ENCODE measurements at regions not wholly inside any gene's neighbourhood (a gene's known extent, or its start where the extent isn't known, plus 50 kb on each side); places are given as distances from the start of the nearest gene placed in this dataset.
"Not testable (repeated sequence)": the region's sequence is repeated elsewhere in the genome, so short reads cannot be mapped to it uniquely, and the experiment has no call there.

- peak in 6 of 8 experiments; percentile 20 to 92 (median 67) for ATAC-seq (replicated peaks in 6 of 8)
- in situ Hi-C loops (cut with MboI; ENCODE audit: low pct_unique_long_range_greater_than_20kb in 2 of 9, low sequenced_read_pairs in 9 of 9, unreplicated experiment in 9 of 9), result no loop called here
- Histone ChIP-seq H3K27ac (no peak overlapping the region), H3K4me1 (replicated peaks in 1 of 2) (peaks cover 0 to 2% of the 10 kb centered on the region in 2 donors), H3K4me3 (no peak overlapping the region)
- WGBS, 10 experiments, result 8 to 78% (median 55%) methylated on average over 1 to 4 of the region's 4 CpGs; no CpG with 5 or more reads in 3 of the 10 experiments
Measured at GRCh38 chr3:74390121-74390877, 224.2 kb downstream of the CNTN3 start.

DNA sequence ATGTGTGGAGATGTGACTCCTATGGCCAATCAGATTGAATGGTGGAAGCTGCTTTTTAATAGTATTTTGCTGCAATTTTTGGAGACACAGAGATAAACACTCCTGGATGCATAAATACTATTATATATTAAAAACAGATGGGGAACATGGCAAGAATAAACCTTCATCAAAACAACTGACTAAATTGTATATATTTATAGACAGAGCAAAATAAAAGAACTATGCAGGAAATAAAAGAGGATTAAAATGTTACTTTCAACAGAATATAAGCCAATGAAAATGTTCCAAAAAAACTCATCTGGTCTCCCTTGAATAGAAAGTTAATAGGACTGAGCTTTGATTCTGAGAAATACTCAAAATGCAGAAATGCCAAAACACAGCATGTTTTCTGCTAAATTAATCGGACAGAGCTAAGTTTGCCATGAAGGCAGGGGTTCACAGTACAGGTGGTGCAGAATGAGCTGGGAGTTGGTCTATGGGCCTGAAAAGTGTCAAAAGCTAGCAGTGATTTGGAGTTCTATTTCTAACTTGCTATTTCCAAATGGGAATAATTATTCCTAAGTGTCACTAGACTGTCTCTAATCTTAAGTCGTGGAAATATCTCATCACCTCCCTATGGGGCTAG, 227.2 kb downstream of the CNTN3 start:
- in situ Hi-C loops (cut with MboI; ENCODE audit: low pct_unique_long_range_greater_than_20kb in 2 of 9, low sequenced_read_pairs in 9 of 9, unreplicated experiment in 9 of 9), result no loop called here
- H3K4me1 ChIP-seq (replicated peaks in 1 of 2), result no peaks in the 10 kb centered on the region
- H3K4me3 ChIP-seq, result no peak overlapping the region
- 0 to 100% (median 67%) methylated on average over 1 to 2 of the region's 2 CpGs; no CpG with 5 or more reads in 1 of the 10 experiments for WGBS, 10 experiments
- H3K27ac ChIP-seq, result no peak overlapping the region
- ATAC-seq (replicated peaks in 6 of 8), result no peak

GRCh38 chr3:74384159-74384558, 230.3 kb downstream of the CNTN3 start:
- in situ Hi-C loops (cut with MboI; ENCODE audit: low pct_unique_long_range_greater_than_20kb in 2 of 9, low sequenced_read_pairs in 9 of 9, unreplicated experiment in 9 of 9), result no loop called here
- ATAC-seq (replicated peaks in 6 of 8), result no peak
- Histone ChIP-seq H3K4me1 (replicated peaks in 1 of 2) (no peaks in the 10 kb centered on the region), H3K4me3 (no peak overlapping the region), H3K27ac (no peak overlapping the region)
- WGBS, 10 experiments, result 84 to 100% (median 90%) methylated on average over 2 to 4 of the region's 4 CpGs

- H3K27ac ChIP-seq, result no peak overlapping the region
- H3K4me1 ChIP-seq (replicated peaks in 1 of 2), result no peaks in the 10 kb centered on the region
- in situ Hi-C loops (cut with MboI; ENCODE audit: low pct_unique_long_range_greater_than_20kb in 2 of 9, low sequenced_read_pairs in 9 of 9, unreplicated experiment in 9 of 9), result no loop called here
- H3K4me3 ChIP-seq, result no peak overlapping the region
- ATAC-seq (replicated peaks in 6 of 8), result peak in 1 of 8 experiments; percentile 52
Measured at GRCh38 chr3:74377669-74378068, 236.8 kb downstream of the CNTN3 start.

GRCh38 chr3:74376323-74376722, 238.1 kb downstream of the CNTN3 start:
- WGBS, 10 experiments, result 79 to 100% (median 88%) methylated on average over 1 to 2 of the region's 2 CpGs; no CpG with 5 or more reads in 6 of the 10 experiments
- ATAC-seq (replicated peaks in 6 of 8); H3K27ac ChIP-seq; in situ Hi-C loops (cut with MboI; ENCODE audit: low pct_unique_long_range_greater_than_20kb in 2 of 9, low sequenced_read_pairs in 9 of 9, unreplicated experiment in 9 of 9); H3K4me1 ChIP-seq (replicated peaks in 1 of 2); H3K4me3 ChIP-seq: not testable (repeated sequence)

DNA sequence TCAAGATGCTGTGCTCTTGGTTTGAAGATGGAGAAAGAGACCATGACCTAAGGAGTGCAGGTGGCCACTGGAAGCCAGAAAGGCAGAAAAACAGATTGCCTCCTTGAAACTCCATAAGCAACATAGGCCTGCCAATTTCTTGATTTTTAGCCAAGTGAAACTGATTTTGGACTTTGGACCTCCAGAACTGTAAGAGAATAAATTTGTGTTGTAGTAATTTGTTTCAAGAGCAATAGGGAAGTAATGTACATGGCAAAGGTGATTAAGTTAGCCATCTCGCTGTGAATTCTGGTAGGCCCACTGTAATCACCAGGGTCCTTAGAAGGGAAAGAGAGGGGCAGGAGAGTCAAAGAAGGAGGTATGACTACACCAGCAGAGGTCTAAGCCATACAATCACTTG, 238.8 kb downstream of the CNTN3 start:
- H3K4me1 ChIP-seq (replicated peaks in 1 of 2), result no peaks in the 10 kb centered on the region
- no peak overlapping the region for H3K4me3 ChIP-seq
- in situ Hi-C loops (cut with MboI; ENCODE audit: low pct_unique_long_range_greater_than_20kb in 2 of 9, low sequenced_read_pairs in 9 of 9, unreplicated experiment in 9 of 9), result no loop called here
- WGBS, 10 experiments, result 90 to 100% (median 100%) methylated on average over 1 of the region's 1 CpG; no CpG with 5 or more reads in 2 of the 10 experiments
- H3K27ac ChIP-seq, result no peak overlapping the region
- no peak for ATAC-seq (replicated peaks in 6 of 8)

- no peak overlapping the region for H3K4me3 ChIP-seq
- 14 to 100% (median 78%) methylated on average over 1 to 2 of the region's 2 CpGs; no CpG with 5 or more reads in 1 of the 10 experiments for WGBS, 10 experiments
- H3K4me1 ChIP-seq (replicated peaks in 1 of 2), result no peaks in the 10 kb centered on the region
- in situ Hi-C loops (cut with MboI; ENCODE audit: low pct_unique_long_range_greater_than_20kb in 2 of 9, low sequenced_read_pairs in 9 of 9, unreplicated experiment in 9 of 9), result no loop called here
- no peak overlapping the region for H3K27ac ChIP-seq
- peak in 3 of 8 experiments; percentile 50 to 95 (median 89) for ATAC-seq (replicated peaks in 6 of 8)
Measured at GRCh38 chr3:74372743-74373142, 241.7 kb downstream of the CNTN3 start.

GRCh38 chr3:74370342-74370741, 244.1 kb downstream of the CNTN3 start:
- WGBS, 10 experiments, result 92 to 100% (median 100%) methylated on average over 1 to 2 of the region's 2 CpGs; no CpG with 5 or more reads in 2 of the 10 experiments
- ATAC-seq (replicated peaks in 6 of 8), result no peak
- no peak overlapping the region for H3K27ac ChIP-seq
- no peaks in the 10 kb centered on the region for H3K4me1 ChIP-seq (replicated peaks in 1 of 2)
- in situ Hi-C loops (cut with MboI; ENCODE audit: low pct_unique_long_range_greater_than_20kb in 2 of 9, low sequenced_read_pairs in 9 of 9, unreplicated experiment in 9 of 9), result no loop called here
- no peak overlapping the region for H3K4me3 ChIP-seq

- H3K27ac ChIP-seq, result no peak overlapping the region
- no peaks in the 10 kb centered on the region for H3K4me1 ChIP-seq (replicated peaks in 1 of 2)
- H3K4me3 ChIP-seq, result no peak overlapping the region
- ATAC-seq (replicated peaks in 6 of 8), result peak in 3 of 8 experiments; percentile 41 to 73 (median 50)
- in situ Hi-C loops (cut with MboI; ENCODE audit: low pct_unique_long_range_greater_than_20kb in 2 of 9, low sequenced_read_pairs in 9 of 9, unreplicated experiment in 9 of 9), result no loop called here
- 0 to 100% (median 87%) methylated on average over 1 of the region's 1 CpG; no CpG with 5 or more reads in 4 of the 10 experiments for WGBS, 10 experiments
Measured at GRCh38 chr3:74366331-74366730, 248.1 kb downstream of the CNTN3 start.

DNA sequence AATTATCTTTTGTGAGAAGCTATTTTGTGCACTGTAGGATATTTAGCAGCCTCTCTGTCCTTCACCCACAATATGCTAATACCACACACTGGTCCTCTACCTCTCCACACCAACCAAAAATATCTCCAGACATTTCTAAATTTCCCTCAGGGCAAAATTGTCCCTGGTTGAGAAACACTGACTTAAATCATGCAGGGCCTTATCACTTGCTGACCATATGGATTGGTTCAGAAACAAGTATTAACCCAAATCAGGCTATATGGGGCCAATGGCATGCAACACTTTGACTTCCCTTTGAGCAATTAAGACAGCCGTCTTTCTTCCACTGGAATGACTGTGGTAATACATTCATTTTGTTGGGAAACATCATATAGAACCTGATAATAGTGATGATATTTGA, 251.1 kb downstream of the CNTN3 start:
- WGBS, 10 experiments, result 57 to 100% (median 88%) methylated on average over 1 of the region's 1 CpG; no CpG with 5 or more reads in 3 of the 10 experiments
- no peak for ATAC-seq (replicated peaks in 6 of 8)
- Histone ChIP-seq H3K4me3 (no peak overlapping the region), H3K27ac (no peak overlapping the region), H3K4me1 (replicated peaks in 1 of 2) (no peaks in the 10 kb centered on the region)
- in situ Hi-C loops (cut with MboI; ENCODE audit: low pct_unique_long_range_greater_than_20kb in 2 of 9, low sequenced_read_pairs in 9 of 9, unreplicated experiment in 9 of 9), result no loop called here

- no peak for ATAC-seq (replicated peaks in 6 of 8)
- Histone ChIP-seq H3K4me1 (replicated peaks in 1 of 2) (no peaks in the 10 kb centered on the region), H3K4me3 (no peak overlapping the region), H3K27ac (no peak overlapping the region)
- in situ Hi-C loops (cut with MboI; ENCODE audit: low pct_unique_long_range_greater_than_20kb in 2 of 9, low sequenced_read_pairs in 9 of 9, unreplicated experiment in 9 of 9), result no loop called here
Measured at GRCh38 chr3:74360406-74360805, 254.1 kb downstream of the CNTN3 start.

GRCh38 chr3:74357881-74358280, 256.6 kb downstream of the CNTN3 start:
- 73 to 97% (median 90%) methylated on average over 2 to 6 of the region's 6 CpGs; no CpG with 5 or more reads in 1 of the 10 experiments for WGBS, 10 experiments
- in situ Hi-C loops (cut with MboI; ENCODE audit: low pct_unique_long_range_greater_than_20kb in 2 of 9, low sequenced_read_pairs in 9 of 9, unreplicated experiment in 9 of 9), result no loop called here
- H3K4me1 ChIP-seq (replicated peaks in 1 of 2), result no peaks in the 10 kb centered on the region
- H3K27ac ChIP-seq, result no peak overlapping the region
- no peak overlapping the region for H3K4me3 ChIP-seq
- no peak for ATAC-seq (replicated peaks in 6 of 8)

- 57 to 88% (median 82%) methylated on average over 1 of the region's 1 CpG; no CpG with 5 or more reads in 6 of the 10 experiments for WGBS, 10 experiments
- in situ Hi-C loops (cut with MboI; ENCODE audit: low pct_unique_long_range_greater_than_20kb in 2 of 9, low sequenced_read_pairs in 9 of 9, unreplicated experiment in 9 of 9), result no loop called here
- ATAC-seq (replicated peaks in 6 of 8), result no peak
Measured at GRCh38 chr3:74353039-74353438, 261.4 kb downstream of the CNTN3 start.

More at GRCh38 chr3:74353039-74353438, 261.4 kb downstream of the CNTN3 start:
- H3K4me1 ChIP-seq (replicated peaks in 1 of 2), result no peaks in the 10 kb centered on the region
- H3K27ac ChIP-seq, result no peak overlapping the region
- H3K4me3 ChIP-seq, result no peak overlapping the region
